ENCODE measurements at regions not wholly inside any gene's neighbourhood (a gene's known extent, or its start where the extent isn't known, plus 50 kb on each side); places are given as distances from the start of the nearest gene placed in this dataset.

GRCh38 chr1:55617288-55617982 is 402.3 kb upstream of the USP24 start:
- H3K9ac ChIP-seq (ENCODE audit: low read length in 3 of 3) = no peak overlapping the region
- no peak overlapping the region for H3K27ac ChIP-seq (ENCODE audit: low read depth in 2 of 2, low read length in 2 of 2)
- no peaks in the 10 kb centered on the region for H3K27me3 ChIP-seq (ENCODE audit: control insufficient read depth, insufficient read depth, low read length)
- intact Hi-C loops (cut with DNase I) = no loop called here
- FAIRE-seq = no peak
- H3K36me3 ChIP-seq (ENCODE audit: control insufficient read depth in 2 of 3, insufficient read depth in 3 of 3, low read length in 3 of 3) = no peaks in the 10 kb centered on the region
- H3K9me3 ChIP-seq (ENCODE audit: control insufficient read depth in 2 of 3, insufficient read depth in 1 of 3, low read length in 3 of 3) = no peaks in the 10 kb centered on the region
- DNase-seq = no peak
- TF ChIP-seq CTCF (IDR thresholded peaks at IDR 0.05; ENCODE audit: borderline replicate concordance, extremely low read depth, insufficient read depth) = no peak
- no peaks in the 10 kb centered on the region for H3K4me1 ChIP-seq (ENCODE audit: control insufficient read depth in 2 of 3, insufficient read depth in 2 of 3, low read depth in 1 of 3, low read length in 3 of 3)
- no peak overlapping the region for H3K4me3 ChIP-seq (ENCODE audit: low read length in 3 of 3)

GRCh38 chr1:55612988-55613387 is 397.8 kb upstream of the USP24 start:
- DNase-seq = no peak
- no peak for TF ChIP-seq CTCF (IDR thresholded peaks at IDR 0.05; ENCODE audit: borderline replicate concordance, extremely low read depth, insufficient read depth)
- H3K9ac ChIP-seq (ENCODE audit: low read length in 3 of 3) = no peak overlapping the region
- no peaks in the 10 kb centered on the region for H3K9me3 ChIP-seq (ENCODE audit: control insufficient read depth in 2 of 3, insufficient read depth in 1 of 3, low read length in 3 of 3)
- FAIRE-seq = no peak
- intact Hi-C loops (cut with DNase I) = no loop called here
- H3K36me3 ChIP-seq (ENCODE audit: control insufficient read depth in 2 of 3, insufficient read depth in 3 of 3, low read length in 3 of 3) = no peaks in the 10 kb centered on the region
- no peaks in the 10 kb centered on the region for H3K27me3 ChIP-seq (ENCODE audit: control insufficient read depth, insufficient read depth, low read length)
- no peak overlapping the region for H3K27ac ChIP-seq (ENCODE audit: low read depth in 2 of 2, low read length in 2 of 2)
- no peaks in the 10 kb centered on the region for H3K4me1 ChIP-seq (ENCODE audit: control insufficient read depth in 2 of 3, insufficient read depth in 2 of 3, low read depth in 1 of 3, low read length in 3 of 3)
- no peak overlapping the region for H3K4me3 ChIP-seq (ENCODE audit: low read length in 3 of 3)

GRCh38 chr1:55611123-55611522 is 396.0 kb upstream of the USP24 start:
- Histone ChIP-seq H3K4me1 (ENCODE audit: control insufficient read depth in 2 of 3, insufficient read depth in 2 of 3, low read depth in 1 of 3, low read length in 3 of 3) (no peaks in the 10 kb centered on the region), H3K9me3 (ENCODE audit: control insufficient read depth in 2 of 3, insufficient read depth in 1 of 3, low read length in 3 of 3) (no peaks in the 10 kb centered on the region), H3K4me3 (ENCODE audit: low read length in 3 of 3) (no peak overlapping the region), H3K27me3 (ENCODE audit: control insufficient read depth, insufficient read depth, low read length) (no peaks in the 10 kb centered on the region), H3K27ac (ENCODE audit: low read depth in 2 of 2, low read length in 2 of 2) (no peak overlapping the region), H3K36me3 (ENCODE audit: control insufficient read depth in 2 of 3, insufficient read depth in 3 of 3, low read length in 3 of 3) (no peaks in the 10 kb centered on the region), H3K9ac (ENCODE audit: low read length in 3 of 3) (no peak overlapping the region)
- no peak for FAIRE-seq
- TF ChIP-seq CTCF (IDR thresholded peaks at IDR 0.05; ENCODE audit: borderline replicate concordance, extremely low read depth, insufficient read depth) = no peak
- DNase-seq = no peak
- intact Hi-C loops (cut with DNase I) = no loop called here

- Histone ChIP-seq H3K27me3 (ENCODE audit: control insufficient read depth, insufficient read depth, low read length) (no peaks in the 10 kb centered on the region), H3K4me1 (ENCODE audit: control insufficient read depth in 2 of 3, insufficient read depth in 2 of 3, low read depth in 1 of 3, low read length in 3 of 3) (no peaks in the 10 kb centered on the region), H3K4me3 (ENCODE audit: low read length in 3 of 3) (no peak overlapping the region), H3K9me3 (ENCODE audit: control insufficient read depth in 2 of 3, insufficient read depth in 1 of 3, low read length in 3 of 3) (no peaks in the 10 kb centered on the region), H3K9ac (ENCODE audit: low read length in 3 of 3) (no peak overlapping the region), H3K27ac (ENCODE audit: low read depth in 2 of 2, low read length in 2 of 2) (no peak overlapping the region), H3K36me3 (ENCODE audit: control insufficient read depth in 2 of 3, insufficient read depth in 3 of 3, low read length in 3 of 3) (no peaks in the 10 kb centered on the region)
- DNase-seq (no peak), FAIRE-seq (no peak)
- no peak for TF ChIP-seq CTCF (IDR thresholded peaks at IDR 0.05; ENCODE audit: borderline replicate concordance, extremely low read depth, insufficient read depth)
- intact Hi-C loops (cut with DNase I) = no loop called here
These were observed 395.0 kb upstream of the USP24 start for GRCh38 chr1:55610203-55610602.

Data from kidney (tissue), 13 donors.